Transverse colon (tissue), 4 donors: ENCODE measurements at regions not wholly inside any gene's neighbourhood (a gene's known extent, or its start where the extent isn't known, plus 50 kb on each side); places are given as distances from the start of the nearest gene placed in this dataset.
"Not testable (repeated sequence)": the region's sequence is repeated elsewhere in the genome, so short reads cannot be mapped to it uniquely, and the experiment has no call there.

Source experiments
- DNase-seq: peaks from one replicate; pipeline ENCODE4 v3.0.0-alpha.2; 2019
- H3K27ac ChIP-seq, 4 donors: fragments of 200-600 bp; sonication (generic); 2 replicates each; pipeline ENCODE4 v1.5.1; 2016 to 2018; ENCODE audit warnings: inconsistent platforms in 4 of 4
- H3K27me3 ChIP-seq: fragments of 200-600 bp; sonication (generic); 2 replicates; pipeline ENCODE4 v1.5.1; 2017; ENCODE audit warnings: inconsistent platforms
- H3K36me3 ChIP-seq, 4 donors: fragments of 200-600 bp; sonication (generic); 2 replicates each; pipeline ENCODE4 v1.5.1; 2017 to 2019; ENCODE audit warnings: inconsistent platforms in 4 of 4
- H3K4me1 ChIP-seq, 4 donors: fragments of 200-600 bp; sonication (generic); 2 replicates each; pipeline ENCODE4 v1.5.1; 2017 to 2020; ENCODE audit warnings: inconsistent platforms in 4 of 4
- H3K4me3 ChIP-seq, 4 donors: fragments of 200-600 bp; sonication (generic); 1 replicate in 1 of 4; 2 replicates in 3 of 4; pipeline versions ENCODE4 v1.5.1 to v1.6.1; 2017 to 2019; ENCODE audit warnings: inconsistent platforms in 4 of 4
- H3K9me3 ChIP-seq, 2 donors: fragments of 200-600 bp; sonication (generic); 2 replicates each; pipeline ENCODE4 v1.5.1; 2017 to 2019; ENCODE audit warnings: inconsistent platforms in 2 of 2
- EP300 ChIP-seq: sonication (generic); formaldehyde crosslinking; IDR thresholded peaks from one replicate; pipeline ENCODE4 v1.6.1; 2017; ENCODE audit warnings: antibody characterized with exemption, low read depth
- POLR2A ChIP-seq: fragments of 450-650 bp; IDR thresholded peaks from one replicate; pipeline ENCODE4 v1.6.1; 2016; ENCODE audit warnings: antibody characterized with exemption, mild to moderate bottlenecking, moderate library complexity
- POLR2AphosphoS5 ChIP-seq, 3 donors: sonication (generic); formaldehyde crosslinking; IDR thresholded peaks; one replicate each; pipeline ENCODE4 v1.6.1; 2016; ENCODE audit warnings: antibody characterized with exemption in 3 of 3
- WGBS, 2 donors: methylation state at CpG; one replicate each; pipeline ENCODE4 v1.1.5; 2018; ENCODE audit warnings: low coverage in 1 of 2; 5-methylcytosine and 5-hydroxymethylcytosine counted together
- in situ Hi-C, 4 donors: fragments of 200-750 bp; cut with MboI; loops; one replicate each; pipeline versions ENCODE4 v1.15.0 to v1.15.1; 2017; ENCODE audit warnings: low sequenced_read_pairs in 3 of 4, low pct_ligation_motif_present in 1 of 4, low pct_unique_long_range_greater_than_20kb in 1 of 4
- intact Hi-C: fragments of 100-400 bp; cut with DNase I; formaldehyde crosslinking; loops from one replicate; pipeline ENCODE4 v1.15.1; 2023; ENCODE audit warnings: low total_unique reads
- TF ChIP-seq, protein P1 (sequence below), 5 experiments: fragments of 200-600 bp in 3 of 5; fragments of 450-650 bp in 2 of 5; sonication (generic) in 3 of 5; IDR thresholded peaks; 1 replicate in 2 of 5; 2 replicates in 3 of 5; pipeline ENCODE4 v1.5.1; 2016 to 2017; ENCODE audit warnings: antibody characterized with exemption in 5 of 5, inconsistent platforms in 3 of 5, mild to moderate bottlenecking in 2 of 5, moderate library complexity in 1 of 5

DNA sequence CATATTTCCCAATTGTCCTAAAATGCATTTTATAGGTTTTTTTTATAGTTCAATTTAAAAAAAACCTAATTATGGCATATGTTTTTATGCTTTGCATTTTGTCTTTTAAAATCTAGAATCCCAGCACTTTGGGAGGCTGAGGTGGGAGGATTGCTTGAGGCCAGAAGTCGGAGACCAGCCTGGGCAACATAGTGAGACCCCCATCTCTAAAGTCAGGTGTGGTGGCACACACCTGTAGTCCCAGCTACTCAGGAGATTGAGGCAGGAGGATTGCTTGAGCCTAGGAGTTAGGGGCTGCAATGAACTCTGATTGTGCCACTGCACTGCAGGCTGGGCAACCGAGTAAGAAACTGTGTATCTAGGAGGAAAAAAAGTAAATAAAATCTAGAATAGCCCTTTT is 137.2 kb upstream of the POU3F1 start:
- no peak for DNase-seq
- no peak for TF ChIP-seq POLR2A
- H3K4me3 ChIP-seq, result no peak overlapping the region
- 57% methylated on average over 2 of the region's 2 CpGs; no CpG with 5 or more reads in 1 of the 2 donors for WGBS, 2 donors
- no peaks in the 10 kb centered on the region for H3K9me3 ChIP-seq
- intact Hi-C loops (no loop called here), in situ Hi-C loops (no loop called here)
- no peaks in the 10 kb centered on the region for H3K36me3 ChIP-seq
- no peaks in the 10 kb centered on the region for H3K4me1 ChIP-seq
- no peaks in the 10 kb centered on the region for H3K27me3 ChIP-seq
- H3K27ac ChIP-seq, result no peak overlapping the region

DNA sequence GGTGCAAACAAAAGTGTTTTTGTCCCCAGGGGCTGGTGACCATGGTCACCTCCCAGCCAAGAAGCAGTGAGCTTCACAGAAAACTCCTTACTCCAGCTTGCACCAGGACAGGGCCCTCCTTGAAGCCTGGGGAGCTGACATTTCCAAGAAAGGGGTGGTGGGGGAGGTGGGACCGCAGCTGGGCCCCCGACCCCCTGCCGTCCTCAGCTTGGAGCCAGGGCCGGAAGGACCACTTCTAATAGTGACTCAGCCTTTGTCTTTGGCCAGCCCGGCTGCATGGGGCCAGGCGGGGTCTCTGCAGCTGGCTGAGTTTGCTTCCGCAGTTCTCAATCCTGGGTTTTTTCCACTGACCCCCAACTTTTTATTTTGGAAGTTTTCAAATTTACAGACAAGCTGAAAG is 136.5 kb upstream of the POU3F1 start:
- H3K4me3 ChIP-seq, result no peak overlapping the region
- H3K4me1 ChIP-seq, result no peaks in the 10 kb centered on the region
- in situ Hi-C loops (no loop called here), intact Hi-C loops (no loop called here)
- H3K27me3 ChIP-seq, result no peaks in the 10 kb centered on the region
- no peaks in the 10 kb centered on the region for H3K9me3 ChIP-seq
- no peak for TF ChIP-seq EP300
- TF ChIP-seq, protein P1, sequence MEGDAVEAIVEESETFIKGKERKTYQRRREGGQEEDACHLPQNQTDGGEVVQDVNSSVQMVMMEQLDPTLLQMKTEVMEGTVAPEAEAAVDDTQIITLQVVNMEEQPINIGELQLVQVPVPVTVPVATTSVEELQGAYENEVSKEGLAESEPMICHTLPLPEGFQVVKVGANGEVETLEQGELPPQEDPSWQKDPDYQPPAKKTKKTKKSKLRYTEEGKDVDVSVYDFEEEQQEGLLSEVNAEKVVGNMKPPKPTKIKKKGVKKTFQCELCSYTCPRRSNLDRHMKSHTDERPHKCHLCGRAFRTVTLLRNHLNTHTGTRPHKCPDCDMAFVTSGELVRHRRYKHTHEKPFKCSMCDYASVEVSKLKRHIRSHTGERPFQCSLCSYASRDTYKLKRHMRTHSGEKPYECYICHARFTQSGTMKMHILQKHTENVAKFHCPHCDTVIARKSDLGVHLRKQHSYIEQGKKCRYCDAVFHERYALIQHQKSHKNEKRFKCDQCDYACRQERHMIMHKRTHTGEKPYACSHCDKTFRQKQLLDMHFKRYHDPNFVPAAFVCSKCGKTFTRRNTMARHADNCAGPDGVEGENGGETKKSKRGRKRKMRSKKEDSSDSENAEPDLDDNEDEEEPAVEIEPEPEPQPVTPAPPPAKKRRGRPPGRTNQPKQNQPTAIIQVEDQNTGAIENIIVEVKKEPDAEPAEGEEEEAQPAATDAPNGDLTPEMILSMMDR (IDR thresholded peaks at IDR 0.05), result no peak
- no peaks in the 10 kb centered on the region for H3K36me3 ChIP-seq
- DNase-seq, result no peak
- 64% methylated on average over 7 of the region's 7 CpGs; no CpG with 5 or more reads in 1 of the 2 donors for WGBS, 2 donors
- no peak overlapping the region for H3K27ac ChIP-seq

DNA sequence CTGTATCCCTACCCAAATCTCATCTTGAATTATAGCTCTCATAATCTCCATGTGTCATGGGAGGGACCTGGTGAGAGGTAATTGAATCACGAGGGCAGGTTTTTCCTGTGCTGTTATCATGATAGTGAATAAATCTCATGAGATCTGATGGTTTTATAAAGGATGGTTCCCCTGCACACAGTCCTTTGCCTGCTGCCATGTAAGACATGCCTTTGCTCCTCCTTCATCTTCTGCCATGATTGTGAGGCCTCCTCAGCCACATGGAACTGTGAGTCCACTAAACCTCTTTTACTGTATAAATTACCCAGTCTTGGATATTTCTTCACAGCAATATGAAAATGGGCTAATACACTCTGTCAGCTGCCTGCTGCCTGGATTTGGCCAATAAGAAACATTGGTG is 133.8 kb upstream of the POU3F1 start:
- in situ Hi-C loops, DNase-seq, H3K4me1 ChIP-seq, intact Hi-C loops, H3K27me3 ChIP-seq, H3K4me3 ChIP-seq, H3K9me3 ChIP-seq, H3K36me3 ChIP-seq, H3K27ac ChIP-seq: not testable (repeated sequence)
- WGBS, 2 donors, result 59 to 89% methylated on average over 1 of the region's 1 CpG

DNA sequence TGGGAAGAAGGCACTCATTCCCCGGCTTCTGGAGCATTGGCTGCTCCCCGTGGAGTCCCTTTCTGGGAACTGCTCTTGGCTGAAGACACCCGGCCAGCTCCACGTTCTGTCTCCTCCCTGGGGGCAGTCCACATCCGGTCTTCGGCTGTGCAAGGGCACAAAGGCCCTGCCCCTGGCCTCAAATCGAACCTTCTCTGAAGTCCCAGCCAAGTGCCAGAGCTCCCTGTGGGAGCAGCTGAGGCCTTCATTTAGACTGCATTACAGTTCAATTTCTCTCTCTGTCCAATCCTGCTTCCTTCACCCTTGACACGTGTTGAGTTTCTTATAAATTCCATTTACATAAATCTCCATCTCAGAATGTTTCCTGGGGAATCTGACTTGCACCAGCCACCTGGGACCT is 132.9 kb upstream of the POU3F1 start:
- WGBS, 2 donors, result 57 to 70% methylated on average over 1 to 8 of the region's 8 CpGs
- in situ Hi-C loops, result no loop called here
- no peaks in the 10 kb centered on the region for H3K27me3 ChIP-seq
- H3K4me3 ChIP-seq, result no peak overlapping the region
- no peaks in the 10 kb centered on the region for H3K36me3 ChIP-seq
- no peak overlapping the region for H3K27ac ChIP-seq
- TF ChIP-seq POLR2AphosphoS5 (IDR thresholded peaks at IDR 0.05) (no peak), EP300 (no peak), POLR2A (no peak)
- no peak for DNase-seq
- H3K9me3 ChIP-seq, result no peaks in the 10 kb centered on the region
- intact Hi-C loops, result no loop called here
- no peaks in the 10 kb centered on the region for H3K4me1 ChIP-seq

DNA sequence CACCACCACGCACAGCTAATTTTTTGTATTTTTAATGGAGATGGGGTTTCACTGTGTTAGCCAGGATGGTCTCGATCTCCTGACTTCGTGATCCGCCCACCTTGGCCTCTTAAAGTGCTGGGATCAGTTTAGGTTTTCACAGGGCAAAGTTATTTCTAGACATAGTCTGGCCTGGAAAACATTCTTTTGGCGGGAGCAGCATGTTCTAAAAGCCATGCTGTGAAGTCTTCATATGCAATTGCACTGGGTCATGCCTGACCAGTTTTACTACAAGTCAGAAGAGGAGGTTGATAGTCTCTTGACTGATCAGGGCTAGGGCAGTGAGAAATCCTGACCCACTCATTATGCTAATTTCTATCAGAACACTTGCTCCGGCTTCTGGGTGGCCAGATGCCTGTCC is 131.6 kb upstream of the POU3F1 start:
- DNase-seq, result no peak
- H3K27ac ChIP-seq, result no peak overlapping the region
- no peaks in the 10 kb centered on the region for H3K36me3 ChIP-seq
- no peaks in the 10 kb centered on the region for H3K27me3 ChIP-seq
- WGBS, 2 donors, result 83 to 88% methylated on average over 1 to 6 of the region's 6 CpGs
- no peaks in the 10 kb centered on the region for H3K9me3 ChIP-seq
- intact Hi-C loops, result no loop called here
- in situ Hi-C loops, result no loop called here
- no peaks in the 10 kb centered on the region for H3K4me1 ChIP-seq
- TF ChIP-seq POLR2AphosphoS5 (IDR thresholded peaks at IDR 0.05) (no peak), EP300 (no peak), POLR2A (no peak)
- TF ChIP-seq, protein P1 (IDR thresholded peaks at IDR 0.05), result no peak
- no peak overlapping the region for H3K4me3 ChIP-seq

DNA sequence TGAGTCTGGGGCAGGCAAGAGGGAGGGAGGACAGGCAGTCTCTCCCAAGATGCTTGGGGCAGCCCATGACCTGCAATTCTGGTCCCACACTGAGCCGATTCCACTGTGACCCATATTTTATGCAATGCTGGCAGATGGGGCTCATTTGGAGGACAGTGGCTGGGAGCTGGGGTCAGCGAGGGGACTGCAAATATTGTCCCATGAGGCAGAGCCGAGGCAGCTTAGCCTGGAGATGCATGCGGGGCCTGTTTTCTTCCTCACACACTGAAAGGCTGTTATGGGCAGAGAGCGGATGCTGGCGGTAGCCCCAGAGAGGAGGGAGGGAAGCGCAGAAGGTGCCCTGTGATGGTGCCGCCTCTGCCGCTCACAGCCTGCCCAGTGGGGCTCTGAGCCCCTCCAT is 128.5 kb upstream of the POU3F1 start:
- intact Hi-C loops (no loop called here), in situ Hi-C loops (no loop called here)
- Histone ChIP-seq H3K4me1 (no peaks in the 10 kb centered on the region), H3K36me3 (no peaks in the 10 kb centered on the region), H3K27ac (no peak overlapping the region), H3K4me3 (no peak overlapping the region), H3K27me3 (no peaks in the 10 kb centered on the region), H3K9me3 (no peaks in the 10 kb centered on the region)
- TF ChIP-seq, protein P1 (IDR thresholded peaks at IDR 0.05), result no peak
- TF ChIP-seq POLR2AphosphoS5 (IDR thresholded peaks at IDR 0.05), result no peak
- TF ChIP-seq POLR2A, result no peak
- no peak for TF ChIP-seq EP300
- no peak for DNase-seq
- WGBS, 2 donors, result 87 to 100% methylated on average over 2 to 9 of the region's 9 CpGs
